NCI-H460 (cell line): ENCODE measurements at regions not wholly inside any gene's neighbourhood (a gene's known extent, or its start where the extent isn't known, plus 50 kb on each side); places are given as distances from the start of the nearest gene placed in this dataset.
"Not testable (repeated sequence)": the region's sequence is repeated elsewhere in the genome, so short reads cannot be mapped to it uniquely, and the experiment has no call there.

Source experiments
- DNase-seq: peaks from one replicate; pipeline ENCODE4 v3.0.0-alpha.2; 2016; ENCODE audit warnings: low read depth; ENCODE audit errors: extremely low read depth

GRCh38 chr14:58875613-58876012 is 237.9 kb downstream of the DACT1 start:
- DNase-seq, result no peak

GRCh38 chr14:58876608-58877007 is 238.8 kb downstream of the DACT1 start:
- DNase-seq, result no peak

GRCh38 chr14:58878439-58879139 is 240.8 kb downstream of the DACT1 start:
- no peak for DNase-seq

GRCh38 chr14:58881433-58881832 is 243.7 kb downstream of the DACT1 start:
- no peak for DNase-seq

GRCh38 chr14:58882577-58883018 is 244.8 kb downstream of the DACT1 start:
- DNase-seq, result no peak

GRCh38 chr14:58884442-58884841 is 246.7 kb downstream of the DACT1 start:
- no peak for DNase-seq

GRCh38 chr14:58887931-58888330 is 250.2 kb downstream of the DACT1 start:
- DNase-seq, result no peak

- DNase-seq, result no peak
These were observed 261.0 kb downstream of the DACT1 start for GRCh38 chr14:58898655-58899316.

GRCh38 chr14:58899317-58899713 is 261.6 kb downstream of the DACT1 start:
- DNase-seq, result no peak

- DNase-seq, result no peak
These were observed 264.1 kb downstream of the DACT1 start for GRCh38 chr14:58901826-58902225.

- DNase-seq, result no peak
These were observed 267.0 kb downstream of the DACT1 start for GRCh38 chr14:58904776-58905175.

- no peak for DNase-seq
These were observed 270.0 kb downstream of the DACT1 start for GRCh38 chr14:58907803-58908202.

- DNase-seq, result no peak
These were observed 274.5 kb downstream of the DACT1 start for GRCh38 chr14:58912287-58912686.

GRCh38 chr14:58912799-58913432 is 275.2 kb downstream of the DACT1 start:
- DNase-seq, result no peak

GRCh38 chr14:58914279-58914855 is 274.1 kb upstream of the DAAM1 start:
- no peak for DNase-seq

- no peak for DNase-seq
These were observed 272.8 kb upstream of the DAAM1 start for GRCh38 chr14:58915646-58916045.

- DNase-seq, result no peak
These were observed 270.3 kb upstream of the DAAM1 start for GRCh38 chr14:58918066-58918738.

- no peak for DNase-seq
These were observed 269.2 kb upstream of the DAAM1 start for GRCh38 chr14:58919217-58919616.

- DNase-seq, result no peak
These were observed 268.2 kb upstream of the DAAM1 start for GRCh38 chr14:58920230-58920629.

- DNase-seq, result not testable (repeated sequence)
These were observed 266.1 kb upstream of the DAAM1 start for GRCh38 chr14:58922201-58922940.
